ENCODE measurements at regions not wholly inside any gene's neighbourhood (a gene's known extent, or its start where the extent isn't known, plus 50 kb on each side); places are given as distances from the start of the nearest gene placed in this dataset.

DNA sequence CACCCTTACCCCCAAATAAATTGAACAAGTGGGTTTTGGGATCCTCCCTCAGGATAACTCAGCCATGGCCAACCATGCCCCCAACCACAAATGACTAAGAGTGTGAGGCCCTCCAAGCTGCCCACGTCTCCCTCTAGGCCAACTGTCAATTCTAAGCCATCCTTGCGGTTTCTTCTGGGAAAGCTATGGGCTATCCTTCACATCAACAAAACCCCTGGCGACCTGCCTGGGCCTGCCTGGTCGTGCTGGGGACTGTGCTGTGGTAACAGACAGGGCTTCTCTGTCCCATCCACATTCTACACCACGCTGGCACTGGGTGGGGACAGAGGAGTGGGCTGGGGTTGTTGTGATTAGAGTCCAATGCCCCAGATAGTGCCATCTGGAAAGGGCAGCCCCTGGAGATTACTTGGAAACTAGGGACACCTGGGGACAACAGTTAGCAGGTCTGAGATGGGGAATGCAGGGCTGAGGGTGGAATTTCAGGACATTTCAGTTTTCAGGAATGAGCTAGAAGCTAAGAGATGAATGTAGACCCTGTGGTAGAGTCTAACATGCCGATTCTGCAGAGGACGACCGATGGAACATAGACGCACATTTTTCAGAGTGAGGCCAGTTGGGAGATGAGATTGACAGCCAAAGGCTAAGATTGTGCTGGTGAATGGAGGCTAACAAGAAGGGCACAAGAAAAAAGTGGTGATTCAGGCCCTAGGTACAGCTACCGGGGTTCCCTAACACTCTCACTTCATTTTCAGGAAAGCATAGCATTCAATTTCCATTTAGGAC lies 131.9 kb downstream of the RASSF10 start:
- no peak overlapping the region for H3K4me3 ChIP-seq
- no peaks in the 10 kb centered on the region for H3K36me3 ChIP-seq
- no peak for DNase-seq (ENCODE audit: low read depth in 1 of 2, low spot score in 1 of 2)
- H3K27ac ChIP-seq = no peak overlapping the region
- H3K27me3 ChIP-seq = no peaks in the 10 kb centered on the region
- TF ChIP-seq, protein P1, sequence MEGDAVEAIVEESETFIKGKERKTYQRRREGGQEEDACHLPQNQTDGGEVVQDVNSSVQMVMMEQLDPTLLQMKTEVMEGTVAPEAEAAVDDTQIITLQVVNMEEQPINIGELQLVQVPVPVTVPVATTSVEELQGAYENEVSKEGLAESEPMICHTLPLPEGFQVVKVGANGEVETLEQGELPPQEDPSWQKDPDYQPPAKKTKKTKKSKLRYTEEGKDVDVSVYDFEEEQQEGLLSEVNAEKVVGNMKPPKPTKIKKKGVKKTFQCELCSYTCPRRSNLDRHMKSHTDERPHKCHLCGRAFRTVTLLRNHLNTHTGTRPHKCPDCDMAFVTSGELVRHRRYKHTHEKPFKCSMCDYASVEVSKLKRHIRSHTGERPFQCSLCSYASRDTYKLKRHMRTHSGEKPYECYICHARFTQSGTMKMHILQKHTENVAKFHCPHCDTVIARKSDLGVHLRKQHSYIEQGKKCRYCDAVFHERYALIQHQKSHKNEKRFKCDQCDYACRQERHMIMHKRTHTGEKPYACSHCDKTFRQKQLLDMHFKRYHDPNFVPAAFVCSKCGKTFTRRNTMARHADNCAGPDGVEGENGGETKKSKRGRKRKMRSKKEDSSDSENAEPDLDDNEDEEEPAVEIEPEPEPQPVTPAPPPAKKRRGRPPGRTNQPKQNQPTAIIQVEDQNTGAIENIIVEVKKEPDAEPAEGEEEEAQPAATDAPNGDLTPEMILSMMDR (IDR thresholded peaks at IDR 0.05; ENCODE audit: low read depth, low read length) = no peak
- peaks cover 9% of the 10 kb centered on the region for H3K4me1 ChIP-seq (ENCODE audit: low read depth)
- no peaks in the 10 kb centered on the region for H3K9me3 ChIP-seq (ENCODE audit: low read depth)

DNA sequence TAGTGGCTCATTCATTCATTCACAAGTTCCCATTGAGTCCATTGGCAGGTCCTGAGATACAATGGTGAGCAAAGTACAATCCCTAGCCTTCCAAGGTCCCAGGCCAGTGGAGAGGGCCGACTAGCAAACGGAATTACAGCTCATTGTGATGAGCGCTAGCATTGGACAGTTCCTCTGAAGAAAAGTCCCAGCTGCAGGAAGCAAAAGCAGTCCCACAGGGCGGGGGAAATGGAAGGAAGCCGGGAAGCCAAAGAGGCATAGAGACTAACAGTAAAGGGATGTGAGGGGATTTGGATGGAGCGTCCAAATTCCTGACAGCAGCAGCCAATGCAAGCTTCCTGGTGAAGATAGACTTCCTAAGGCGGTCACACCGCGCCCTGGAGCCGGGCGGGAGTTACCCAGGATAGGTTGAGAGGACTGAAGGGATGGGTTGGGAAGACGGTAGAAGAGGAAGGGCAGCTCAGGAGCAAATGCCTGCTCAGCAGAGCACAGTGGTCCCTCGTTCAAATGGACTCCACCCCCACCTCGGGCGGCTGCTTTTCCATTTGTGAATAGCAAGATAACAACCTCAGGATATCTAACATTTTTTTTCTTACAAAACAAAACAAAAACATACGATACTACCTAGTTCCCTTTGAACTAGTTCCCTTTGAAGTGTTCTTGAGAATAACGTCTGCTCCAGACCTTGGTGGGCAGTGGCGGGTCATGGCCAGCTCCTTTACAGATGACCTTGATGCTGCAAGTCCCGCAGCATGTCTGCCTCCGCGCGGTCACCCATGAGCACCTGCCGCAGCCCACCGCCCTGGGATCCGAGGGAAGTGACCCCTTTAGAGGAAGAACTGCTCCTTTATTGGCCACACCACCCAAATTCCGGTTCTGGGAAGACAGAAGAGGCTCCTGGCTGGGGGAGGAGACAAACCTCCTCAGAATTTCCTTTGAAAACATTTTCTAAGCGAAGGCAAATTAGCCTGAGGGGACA lies 132.9 kb downstream of the RASSF10 start:
- TF ChIP-seq, protein P1 (IDR thresholded peaks at IDR 0.05; ENCODE audit: low read depth, low read length) = no peak
- Histone ChIP-seq H3K4me3 (no peak overlapping the region), H3K4me1 (ENCODE audit: low read depth) (peaks cover 4% of the 10 kb centered on the region), H3K9me3 (ENCODE audit: low read depth) (no peaks in the 10 kb centered on the region), H3K27me3 (no peaks in the 10 kb centered on the region), H3K27ac (no peak overlapping the region), H3K36me3 (no peaks in the 10 kb centered on the region)
- no peak for DNase-seq (ENCODE audit: low read depth in 1 of 2, low spot score in 1 of 2)

DNA sequence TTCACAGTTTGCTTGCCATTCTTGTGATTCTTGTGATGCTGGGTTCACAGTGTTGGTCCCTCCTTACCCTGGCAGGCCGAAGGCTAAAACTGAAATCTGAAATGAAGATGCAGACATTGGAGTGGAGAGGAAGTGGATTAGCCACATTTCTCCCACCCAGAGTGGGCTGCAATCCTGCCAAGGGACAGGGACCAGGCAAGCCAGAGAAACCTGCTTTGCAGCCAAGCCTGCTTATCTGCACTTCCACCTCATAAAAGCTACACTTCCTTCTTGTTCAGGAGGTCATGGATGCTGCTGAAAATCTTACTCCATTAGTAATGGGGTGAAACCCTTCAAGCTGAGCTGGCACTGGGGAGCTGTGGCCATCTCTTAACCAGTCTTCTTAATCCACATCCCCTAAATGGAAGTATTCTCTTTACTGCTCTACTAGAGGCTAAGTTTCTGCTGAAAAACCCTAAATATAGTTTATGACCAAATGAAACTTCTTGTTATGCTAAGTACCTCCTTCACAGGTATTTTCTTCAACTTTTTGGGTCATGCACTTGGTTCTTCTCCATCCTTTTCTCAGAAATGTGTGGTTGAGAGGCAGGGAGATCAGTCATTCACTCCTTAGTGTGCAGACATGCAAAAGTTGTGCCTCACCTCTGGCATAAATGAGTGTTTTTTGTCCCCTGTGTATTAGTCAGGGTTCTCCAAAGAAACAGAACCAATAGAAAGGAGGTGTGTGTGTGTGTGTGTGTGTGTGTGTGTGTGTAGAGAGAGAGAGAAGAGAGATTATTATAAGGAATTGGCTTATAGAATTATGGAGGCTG lies 133.9 kb upstream of the BMAL1 start:
- Histone ChIP-seq H3K27me3 (no peaks in the 10 kb centered on the region), H3K27ac (no peak overlapping the region)

DNA sequence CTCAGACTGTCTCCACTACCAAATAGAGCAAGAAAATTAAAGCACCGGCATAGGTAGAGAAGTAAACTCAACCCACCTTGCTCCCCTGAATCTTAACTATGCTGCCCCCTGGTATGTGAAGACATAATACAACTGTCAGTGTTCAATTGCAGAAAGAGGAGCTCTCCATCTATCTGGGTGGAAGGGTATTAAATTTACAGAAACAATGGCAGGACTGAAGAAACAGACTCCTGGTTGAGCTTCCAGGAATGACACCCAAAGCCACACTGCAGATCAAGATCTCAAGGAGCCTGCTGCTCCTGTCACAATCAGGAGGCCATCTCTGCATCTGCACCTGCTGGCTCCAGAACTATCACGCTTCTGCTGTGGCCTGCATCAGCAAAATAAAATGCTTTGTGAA lies 132.1 kb upstream of the BMAL1 start:
- no peaks in the 10 kb centered on the region for H3K4me1 ChIP-seq (ENCODE audit: low read depth)
- H3K27me3 ChIP-seq = no peaks in the 10 kb centered on the region
- TF ChIP-seq, protein P1 (IDR thresholded peaks at IDR 0.05; ENCODE audit: low read depth, low read length) = no peak
- no peak overlapping the region for H3K4me3 ChIP-seq
- DNase-seq (ENCODE audit: low read depth in 1 of 2, low spot score in 1 of 2) = no peak
- H3K27ac ChIP-seq = no peak overlapping the region
- H3K9me3 ChIP-seq (ENCODE audit: low read depth) = no peaks in the 10 kb centered on the region
- no peaks in the 10 kb centered on the region for H3K36me3 ChIP-seq

More for the DNA sequence above, 133.9 kb upstream of the BMAL1 start:
- H3K4me1 ChIP-seq (ENCODE audit: low read depth) = peaks cover 4% of the 10 kb centered on the region
- no peak overlapping the region for H3K4me3 ChIP-seq
- no peaks in the 10 kb centered on the region for H3K36me3 ChIP-seq
- TF ChIP-seq, protein P1 (IDR thresholded peaks at IDR 0.05; ENCODE audit: low read depth, low read length) = no peak
- no peaks in the 10 kb centered on the region for H3K9me3 ChIP-seq (ENCODE audit: low read depth)
- no peak for DNase-seq (ENCODE audit: low read depth in 1 of 2, low spot score in 1 of 2)

DNA sequence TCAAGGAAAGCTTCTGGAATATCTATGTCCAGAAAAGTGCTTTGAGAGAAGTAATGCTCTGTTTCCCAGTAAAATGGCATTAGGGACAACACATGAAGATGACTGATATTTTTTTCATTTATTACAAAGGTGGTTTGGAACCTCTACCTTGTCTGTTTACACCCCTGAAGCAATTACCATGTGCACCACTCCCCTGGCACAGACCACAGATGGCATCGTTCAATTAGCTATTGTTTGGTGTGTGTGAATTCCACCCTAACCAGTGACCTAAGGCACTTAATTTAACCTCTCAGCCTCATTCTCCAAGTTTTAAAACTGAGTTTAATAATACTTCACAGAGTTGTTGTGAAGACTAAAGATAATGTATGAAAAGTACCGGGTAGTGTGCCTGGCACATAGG lies 127.6 kb upstream of the BMAL1 start:
- Histone ChIP-seq H3K4me3 (no peak overlapping the region), H3K9me3 (ENCODE audit: low read depth) (no peaks in the 10 kb centered on the region), H3K27ac (no peak overlapping the region), H3K27me3 (no peaks in the 10 kb centered on the region), H3K4me1 (ENCODE audit: low read depth) (no peaks in the 10 kb centered on the region), H3K36me3 (no peaks in the 10 kb centered on the region)
- TF ChIP-seq, protein P1 (IDR thresholded peaks at IDR 0.05; ENCODE audit: low read depth, low read length) = no peak
- DNase-seq (ENCODE audit: low read depth in 1 of 2, low spot score in 1 of 2) = no peak
